GM13977 (cell line): ENCODE measurements at regions not wholly inside any gene's neighbourhood (a gene's known extent, or its start where the extent isn't known, plus 50 kb on each side); places are given as distances from the start of the nearest gene placed in this dataset.
"Not testable (repeated sequence)": the region's sequence is repeated elsewhere in the genome, so short reads cannot be mapped to it uniquely, and the experiment has no call there.

Source experiments
- DNase-seq: peaks from one replicate; pipeline ENCODE4 v3.0.0; 2012; ENCODE audit warnings: low spot score
- CTCF ChIP-seq: IDR thresholded peaks from 2 replicates; pipeline ENCODE4 v1.5.1; 2012; ENCODE audit warnings: mild to moderate bottlenecking, control low read depth; ENCODE audit not compliant: insufficient read depth; ENCODE audit errors: extremely low read depth, missing control alignments
- in situ Hi-C: fragments of 300-500 bp; cut with MboI; formaldehyde crosslinking; loops from one replicate; pipeline ENCODE4 v1.12.0; 2022; ENCODE audit warnings: low sequenced_read_pairs, low pct_unique_long_range_greater_than_20kb, mixed read lengths, inconsistent platforms; ENCODE audit not compliant: unreplicated experiment

- in situ Hi-C loops: no loop called here
- no peak for TF ChIP-seq CTCF
- DNase-seq: no peak
These were observed 521.4 kb downstream of the ZNF385D start for GRCh38 chr3:21229426-21230135.

GRCh38 chr3:21226086-21226485 lies 524.9 kb downstream of the ZNF385D start:
- in situ Hi-C loops: no loop called here
- TF ChIP-seq CTCF: no peak
- no peak for DNase-seq

GRCh38 chr3:21220944-21221343 lies 530.1 kb downstream of the ZNF385D start:
- no peak for DNase-seq
- no peak for TF ChIP-seq CTCF
- in situ Hi-C loops: no loop called here

- in situ Hi-C loops: no loop called here
- peak; percentile 17 for TF ChIP-seq CTCF
- no peak for DNase-seq
These were observed 534.4 kb downstream of the ZNF385D start for GRCh38 chr3:21216598-21216997.

- in situ Hi-C loops, DNase-seq: not testable (repeated sequence)
These were observed 546.9 kb downstream of the ZNF385D start for GRCh38 chr3:21204122-21204521.

- TF ChIP-seq CTCF: no peak
- in situ Hi-C loops: no loop called here
- DNase-seq: no peak
These were observed 555.8 kb downstream of the ZNF385D start for GRCh38 chr3:21195203-21195602.

GRCh38 chr3:21194036-21194435 lies 557.0 kb downstream of the ZNF385D start:
- in situ Hi-C loops, DNase-seq: not testable (repeated sequence)

- in situ Hi-C loops: no loop called here
- no peak for DNase-seq
- no peak for TF ChIP-seq CTCF
These were observed 562.6 kb downstream of the ZNF385D start for GRCh38 chr3:21188459-21188858.
